Prostate gland (tissue), 2 donors: ENCODE measurements at regions not wholly inside any gene's neighbourhood (a gene's known extent, or its start where the extent isn't known, plus 50 kb on each side); places are given as distances from the start of the nearest gene placed in this dataset.

Experiments
- DNase-seq: peaks from one replicate; pipeline ENCODE4 v3.0.0-alpha.2; 2019; ENCODE audit warnings: low spot score
- H3K27ac ChIP-seq, 2 donors: fragments of 200-600 bp; sonication (generic); 2 replicates each; pipeline ENCODE4 v1.5.1; 2017 to 2019
- H3K27me3 ChIP-seq: fragments of 200-600 bp; sonication (generic); replicated peaks from 2 replicates; pipeline ENCODE4 v1.5.1; 2019; ENCODE audit not compliant: insufficient read depth
- H3K36me3 ChIP-seq, 2 donors: fragments of 200-600 bp; sonication (generic); 1 replicate in 1 of 2; 2 replicates in 1 of 2; pipeline versions ENCODE4 v1.5.1 to v1.8.1; 2017 to 2019
- H3K4me1 ChIP-seq: fragments of 200-600 bp; sonication (generic); replicated peaks from 2 replicates; pipeline ENCODE4 v1.5.1; 2019
- H3K4me3 ChIP-seq, 2 donors: fragments of 200-600 bp; sonication (generic); 2 replicates each; pipeline ENCODE4 v1.5.1; 2017 to 2019
- H3K9me3 ChIP-seq: fragments of 200-600 bp; sonication (generic); 2 replicates; pipeline ENCODE4 v1.5.1; 2017
- CTCF ChIP-seq, 4 experiments: fragments of 200-600 bp in 2 of 4; fragments of 450-650 bp in 2 of 4; sonication (generic) in 2 of 4; IDR thresholded peaks; 1 replicate in 3 of 4; 2 replicates in 1 of 4; pipeline ENCODE4 v1.5.1; 2016 to 2019; ENCODE audit warnings: antibody characterized with exemption in 4 of 4, mild to moderate bottlenecking in 2 of 4, moderate library complexity in 2 of 4
- POLR2A ChIP-seq: fragments of 450-650 bp; IDR thresholded peaks from one replicate; pipeline ENCODE4 v1.6.1; 2016; ENCODE audit warnings: antibody characterized with exemption, mild to moderate bottlenecking
- POLR2AphosphoS5 ChIP-seq: sonication (generic); formaldehyde crosslinking; IDR thresholded peaks from one replicate; pipeline ENCODE4 v1.6.1; 2017; ENCODE audit warnings: antibody characterized with exemption
- WGBS: methylation state at CpG from one replicate; pipeline ENCODE4 v1.1.5; 2018; 5-methylcytosine and 5-hydroxymethylcytosine counted together
- intact Hi-C: fragments of 100-400 bp; cut with DNase I; formaldehyde crosslinking; loops from one replicate; pipeline ENCODE4 v1.14.2; 2022

- TF ChIP-seq POLR2A (no peak), POLR2AphosphoS5 (no peak), CTCF (IDR thresholded peaks at IDR 0.05) (no peak)
- WGBS = 92% methylated on average over 5 of the region's 5 CpGs
- no peak overlapping the region for H3K4me3 ChIP-seq
- H3K9me3 ChIP-seq = no peaks in the 10 kb centered on the region
- intact Hi-C loops = loop anchor here (5.0 kb wide), 2 partner anchors 38 to 473 kb away; no protein-coding TSS in a partner anchor
- H3K27me3 ChIP-seq = no peaks in the 10 kb centered on the region
- H3K27ac ChIP-seq = no peak overlapping the region
- H3K36me3 ChIP-seq = no peaks in the 10 kb centered on the region
- peaks cover 2% of the 10 kb centered on the region for H3K4me1 ChIP-seq
- DNase-seq = no peak
These were observed 93.1 kb downstream of the CD8B2 start for GRCh38 chr2:106580241-106580640.

- Histone ChIP-seq H3K9me3 (no peaks in the 10 kb centered on the region), H3K4me3 (no peak overlapping the region), H3K27me3 (no peaks in the 10 kb centered on the region), H3K4me1 (no peaks in the 10 kb centered on the region), H3K27ac (no peak overlapping the region), H3K36me3 (no peaks in the 10 kb centered on the region)
- intact Hi-C loops = loop anchor here (5.0 kb wide), 2 partner anchors 39 to 474 kb away; no protein-coding TSS in a partner anchor
- 93% methylated on average over 7 of the region's 7 CpGs for WGBS
- TF ChIP-seq POLR2AphosphoS5 (no peak), POLR2A (no peak), CTCF (IDR thresholded peaks at IDR 0.05) (no peak)
- no peak for DNase-seq
These were observed 94.2 kb downstream of the CD8B2 start for GRCh38 chr2:106581328-106581727.

- Histone ChIP-seq H3K27ac (no peak overlapping the region), H3K36me3 (no peaks in the 10 kb centered on the region), H3K4me1 (no peaks in the 10 kb centered on the region), H3K27me3 (no peaks in the 10 kb centered on the region), H3K9me3 (no peaks in the 10 kb centered on the region), H3K4me3 (no peak overlapping the region)
- TF ChIP-seq POLR2A (no peak), POLR2AphosphoS5 (no peak), CTCF (IDR thresholded peaks at IDR 0.05) (no peak)
- DNase-seq = no peak
- intact Hi-C loops = loop anchor here (5.0 kb wide), 2 partner anchors 39 to 474 kb away; no protein-coding TSS in a partner anchor
- whole genome bisulfite sequencing = 55% methylated on average over 3 of the region's 3 CpGs
These were observed 94.6 kb downstream of the CD8B2 start for GRCh38 chr2:106581755-106582147.

- no peaks in the 10 kb centered on the region for H3K36me3 ChIP-seq
- no peak overlapping the region for H3K4me3 ChIP-seq
- intact Hi-C loops = loop anchor here (5.0 kb wide), 2 partner anchors 40 to 475 kb away; no protein-coding TSS in a partner anchor
- H3K27ac ChIP-seq = no peak overlapping the region
- WGBS = 4% methylated on average over 29 of the region's 29 CpGs
- DNase-seq = peak; percentile 79
- no peaks in the 10 kb centered on the region for H3K4me1 ChIP-seq
- H3K9me3 ChIP-seq = no peaks in the 10 kb centered on the region
- peak; percentile 73 to 91 (median 83) for TF ChIP-seq CTCF (IDR thresholded peaks at IDR 0.05)
- peak; percentile 73 for TF ChIP-seq POLR2AphosphoS5
- no peak for TF ChIP-seq POLR2A
- H3K27me3 ChIP-seq = no peaks in the 10 kb centered on the region
These were observed 95.3 kb downstream of the CD8B2 start for GRCh38 chr2:106582148-106583143.
